Chondrocyte (in vitro differentiated cells): ENCODE measurements at regions not wholly inside any gene's neighbourhood (a gene's known extent, or its start where the extent isn't known, plus 50 kb on each side); places are given as distances from the start of the nearest gene placed in this dataset.

Experiments used
- DNase-seq: peaks from one replicate; pipeline ENCODE4 v3.0.0; 2021; ENCODE audit warnings: mixed read lengths, low spot score
- H3K27ac Mint-ChIP-seq: one replicate; pipeline ENCODE4 v1.8.0; 2021; ENCODE audit warnings: mild to moderate bottlenecking, moderate library complexity, mixed read lengths; ENCODE audit not compliant: unreplicated experiment
- H3K27me3 Mint-ChIP-seq: 2 replicates; pipeline ENCODE4 v1.8.0; 2021; ENCODE audit warnings: low read depth, mixed read lengths
- H3K36me3 Mint-ChIP-seq: 2 replicates; pipeline ENCODE4 v1.8.0; 2021; ENCODE audit warnings: low read depth, mixed read lengths
- H3K4me1 Mint-ChIP-seq: 2 replicates; pipeline ENCODE4 v1.8.0; 2021; ENCODE audit warnings: low read depth, mild to moderate bottlenecking, mixed read lengths
- H3K4me3 Mint-ChIP-seq: one replicate; pipeline ENCODE4 v1.8.0; 2021; ENCODE audit warnings: mild to moderate bottlenecking, moderate library complexity, mixed read lengths; ENCODE audit not compliant: unreplicated experiment
- H3K9me3 Mint-ChIP-seq: 2 replicates; pipeline ENCODE4 v1.8.0; 2021; ENCODE audit warnings: low read depth, mixed read lengths
- CTCF ChIP-seq: fragments of 200-600 bp; sonication (generic); IDR thresholded peaks from 2 replicates; pipeline ENCODE4 v1.5.0; 2021; ENCODE audit warnings: antibody characterized with exemption, mild to moderate bottlenecking, moderate library complexity

- Mint-ChIP-seq H3K36me3 (no peaks in the 10 kb centered on the region), H3K27ac (no peak overlapping the region), H3K9me3 (no peaks in the 10 kb centered on the region), H3K4me1 (peaks cover 25% of the 10 kb centered on the region), H3K27me3 (no peaks in the 10 kb centered on the region), H3K4me3 (no peak overlapping the region)
- no peak for TF ChIP-seq CTCF
- DNase-seq = no peak
These were observed 318.5 kb downstream of the ZNF621 start for GRCh38 chr3:40843208-40843624.

DNA sequence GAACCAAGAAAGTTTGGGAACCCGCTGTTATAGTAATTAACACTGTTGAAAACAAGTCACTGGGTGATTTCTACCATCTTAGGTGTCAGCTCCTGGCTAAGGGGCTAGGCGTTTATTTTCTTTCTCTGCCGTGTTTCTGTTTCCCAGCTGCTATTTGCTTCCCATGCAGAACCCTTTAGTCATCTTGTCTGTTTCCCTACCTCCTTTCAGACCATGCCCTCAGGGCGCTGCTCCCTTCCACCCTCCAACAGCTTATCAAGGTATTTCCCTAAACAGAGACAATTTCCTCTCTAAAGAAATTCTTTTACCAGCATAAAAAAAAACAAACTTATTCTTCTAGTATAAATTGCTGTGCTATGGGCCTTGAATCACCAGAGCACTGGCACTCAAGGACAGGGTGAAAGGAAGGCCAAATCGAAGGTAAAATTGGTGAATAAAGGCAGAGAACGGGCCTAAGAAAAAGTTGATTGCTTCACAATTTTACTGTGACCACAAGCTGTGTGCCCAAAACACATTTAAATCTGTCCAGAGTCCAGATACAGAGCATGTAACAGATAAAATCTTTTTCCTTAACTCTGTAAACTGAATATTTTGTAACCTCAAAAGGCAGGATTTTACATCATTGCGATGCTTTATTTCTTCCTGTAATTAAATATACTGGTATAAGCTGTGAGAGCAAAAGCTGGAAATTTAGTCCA is 319.2 kb downstream of the ZNF621 start:
- Mint-ChIP-seq H3K27ac (peak overlapping the region; percentile 38), H3K36me3 (no peaks in the 10 kb centered on the region), H3K27me3 (no peaks in the 10 kb centered on the region), H3K9me3 (no peaks in the 10 kb centered on the region), H3K4me1 (peaks cover 27% of the 10 kb centered on the region), H3K4me3 (no peak overlapping the region)
- DNase-seq = no peak
- no peak for TF ChIP-seq CTCF

DNA sequence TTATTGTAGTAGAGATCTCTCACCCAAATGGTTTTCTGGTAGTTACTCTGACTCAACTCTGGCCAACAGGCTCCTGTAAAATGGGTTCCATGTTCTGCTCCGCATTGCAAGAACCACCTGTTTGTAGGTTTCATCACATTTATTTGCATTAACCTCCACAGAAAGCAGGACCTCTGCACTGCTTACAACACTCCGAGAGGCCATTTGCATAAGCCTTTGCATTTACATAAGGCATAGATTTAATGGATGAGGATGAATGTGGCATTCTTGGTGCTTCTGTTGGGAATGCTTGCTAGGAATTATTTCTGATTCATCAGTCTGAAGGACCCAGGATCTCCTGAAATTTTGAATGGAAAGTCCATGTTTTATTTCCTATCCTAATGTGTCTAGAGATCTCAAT is 320.1 kb downstream of the ZNF621 start:
- H3K36me3 Mint-ChIP-seq = no peaks in the 10 kb centered on the region

DNA sequence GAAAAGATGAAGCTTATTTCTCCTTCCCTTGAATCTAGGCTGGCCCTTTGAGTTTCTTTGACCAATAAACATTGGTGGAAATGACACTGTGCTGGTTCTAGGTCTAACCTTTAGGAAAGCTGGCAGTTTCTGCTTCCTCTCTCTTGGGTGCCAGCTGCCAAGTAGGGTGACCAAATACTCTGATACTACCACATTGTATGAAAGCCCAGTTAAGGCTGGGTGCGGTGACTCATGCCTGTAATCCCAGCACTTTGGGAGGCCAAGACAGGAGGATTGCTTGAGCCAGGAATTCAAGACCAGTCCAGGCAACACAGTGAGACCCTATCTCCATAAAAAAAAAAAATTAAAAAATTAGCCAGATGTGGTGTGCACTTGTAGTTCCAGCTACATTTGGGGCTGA is 320.7 kb downstream of the ZNF621 start:
- H3K9me3 Mint-ChIP-seq = no peaks in the 10 kb centered on the region
- H3K27ac Mint-ChIP-seq = no peak overlapping the region
- TF ChIP-seq CTCF = no peak
- no peak for DNase-seq
- H3K4me1 Mint-ChIP-seq = peaks cover 29% of the 10 kb centered on the region
- no peaks in the 10 kb centered on the region for H3K27me3 Mint-ChIP-seq
- no peak overlapping the region for H3K4me3 Mint-ChIP-seq
- H3K36me3 Mint-ChIP-seq = no peaks in the 10 kb centered on the region

More for the DNA sequence above, 320.1 kb downstream of the ZNF621 start:
- no peak for DNase-seq
- Mint-ChIP-seq H3K4me3 (no peak overlapping the region), H3K27me3 (no peaks in the 10 kb centered on the region), H3K9me3 (no peaks in the 10 kb centered on the region), H3K4me1 (peaks cover 27% of the 10 kb centered on the region), H3K27ac (no peak overlapping the region)
- TF ChIP-seq CTCF = no peak

GRCh38 chr3:40845916-40846315 is 321.2 kb downstream of the ZNF621 start:
- Mint-ChIP-seq H3K36me3 (no peaks in the 10 kb centered on the region), H3K27me3 (no peaks in the 10 kb centered on the region), H3K4me1 (peaks cover 29% of the 10 kb centered on the region), H3K27ac (no peak overlapping the region), H3K4me3 (no peak overlapping the region), H3K9me3 (no peaks in the 10 kb centered on the region)
- TF ChIP-seq CTCF = no peak
- no peak for DNase-seq
